HG03432 (cell line): ENCODE measurements at regions not wholly inside any gene's neighbourhood (a gene's known extent, or its start where the extent isn't known, plus 50 kb on each side); places are given as distances from the start of the nearest gene placed in this dataset.
"Not testable (repeated sequence)": the region's sequence is repeated elsewhere in the genome, so short reads cannot be mapped to it uniquely, and the experiment has no call there.

Experiments
- ATAC-seq: cut with Tn5 transposase; IDR thresholded peaks from one replicate; pipeline ENCODE4 v1.9.1; 2021; ENCODE audit warnings: mild to moderate bottlenecking, moderate library complexity; ENCODE audit not compliant: unreplicated experiment

DNA sequence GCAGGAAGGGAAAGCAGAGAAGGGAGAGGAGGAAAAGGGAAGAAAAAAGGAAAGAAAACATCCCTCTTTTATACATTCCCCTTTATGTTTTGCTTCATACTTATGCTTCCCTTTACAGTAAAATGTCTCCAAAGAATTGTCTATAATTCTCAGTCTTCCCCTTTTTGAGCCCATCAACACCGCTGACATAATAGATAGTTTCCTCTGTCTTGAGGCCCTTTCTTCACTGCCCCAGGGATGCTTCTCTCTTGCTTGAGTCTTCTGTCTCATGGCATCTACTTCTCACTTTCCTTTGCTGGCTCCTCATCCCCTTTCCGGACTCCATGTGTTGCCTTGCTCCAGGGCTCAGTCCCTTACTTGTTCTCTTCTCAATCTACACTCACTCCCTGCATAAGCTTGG is 99.7 kb upstream of the DAZL start:
- ATAC-seq: no peak

DNA sequence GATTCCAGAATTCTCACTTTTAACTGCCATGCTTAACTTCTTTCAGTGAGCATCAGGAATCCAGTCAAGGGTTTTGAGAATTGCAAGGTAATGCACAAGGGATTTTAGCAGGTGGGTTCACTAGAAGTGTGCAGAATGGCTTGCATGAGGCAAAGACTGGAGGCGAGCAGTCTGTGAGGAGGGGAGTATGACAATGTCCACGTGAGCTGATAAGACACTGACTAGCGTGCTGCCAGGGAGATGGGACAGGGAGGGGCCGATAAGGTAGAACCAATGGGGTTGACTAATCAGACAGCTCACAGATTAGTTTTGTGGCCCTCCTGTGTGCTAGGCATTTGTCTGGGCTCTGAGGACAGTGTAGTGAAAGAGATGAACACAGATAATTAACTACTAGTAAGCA is 102.0 kb upstream of the DAZL start:
- no peak for ATAC-seq

DNA sequence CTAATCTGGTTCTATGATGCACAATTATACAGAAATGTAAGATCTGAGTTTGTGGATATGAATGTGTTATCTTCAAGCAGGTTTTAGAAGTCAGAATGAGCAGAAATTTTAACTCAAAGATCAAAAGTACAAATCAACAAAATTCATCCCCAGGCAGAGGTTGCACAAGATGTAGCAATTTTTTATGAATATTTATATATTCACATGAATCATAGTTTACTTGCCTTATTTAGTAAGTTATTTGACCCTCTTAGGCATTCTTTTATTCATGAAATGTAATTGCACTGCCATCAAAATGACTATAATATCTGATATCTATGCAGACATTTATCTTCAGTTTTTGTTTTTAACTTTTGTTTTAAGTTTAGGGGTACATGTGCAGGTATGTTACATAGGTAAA is 103.1 kb upstream of the DAZL start:
- ATAC-seq: no peak

GRCh38 chr3:16711691-16712090 is 106.5 kb upstream of the DAZL start:
- ATAC-seq: not testable (repeated sequence)

GRCh38 chr3:16715281-16715680 is 110.1 kb upstream of the DAZL start:
- ATAC-seq: no peak

DNA sequence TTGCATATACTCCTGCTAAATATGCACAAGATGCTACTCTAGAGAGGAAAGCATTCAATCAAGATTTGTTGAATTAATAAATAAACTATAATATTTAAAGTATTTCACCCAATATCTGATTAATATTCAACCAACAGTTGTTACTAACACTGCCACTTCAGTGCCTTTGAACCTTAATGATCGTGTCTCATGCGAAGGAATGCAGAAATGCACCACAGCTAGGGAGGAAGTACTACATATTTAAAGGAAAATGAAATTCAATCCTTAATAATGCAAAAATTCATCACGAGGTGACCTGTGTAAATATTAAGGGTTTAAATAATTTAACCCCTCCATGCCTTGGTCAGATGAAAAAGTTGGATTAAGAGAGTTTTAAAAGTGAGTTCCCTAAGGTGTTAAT is 114.2 kb upstream of the DAZL start:
- no peak for ATAC-seq

GRCh38 chr3:16720367-16720940 is 115.2 kb upstream of the DAZL start:
- no peak for ATAC-seq

- ATAC-seq: peak; percentile 49
Measured at GRCh38 chr3:16721494-16721893, 116.3 kb upstream of the DAZL start.

DNA sequence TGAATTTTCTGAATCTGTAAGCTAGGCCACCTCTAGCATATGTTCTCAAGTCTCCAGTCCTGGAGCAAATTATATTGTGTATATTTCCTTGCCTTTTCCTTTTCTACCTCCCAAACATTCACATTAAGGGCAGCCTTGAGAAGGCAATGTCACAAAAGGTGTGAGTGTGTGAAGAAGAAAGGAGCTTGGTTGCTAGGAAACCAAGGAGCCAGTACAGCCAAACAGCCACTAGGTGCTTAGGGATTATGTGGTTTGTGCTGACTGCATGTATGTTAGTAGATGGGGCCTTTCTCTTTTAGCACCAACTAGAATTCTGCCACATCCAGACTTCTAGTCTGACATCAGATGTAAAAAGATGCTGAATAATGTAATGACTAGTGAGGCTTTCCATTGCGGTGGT is 118.8 kb upstream of the DAZL start:
- no peak for ATAC-seq

DNA sequence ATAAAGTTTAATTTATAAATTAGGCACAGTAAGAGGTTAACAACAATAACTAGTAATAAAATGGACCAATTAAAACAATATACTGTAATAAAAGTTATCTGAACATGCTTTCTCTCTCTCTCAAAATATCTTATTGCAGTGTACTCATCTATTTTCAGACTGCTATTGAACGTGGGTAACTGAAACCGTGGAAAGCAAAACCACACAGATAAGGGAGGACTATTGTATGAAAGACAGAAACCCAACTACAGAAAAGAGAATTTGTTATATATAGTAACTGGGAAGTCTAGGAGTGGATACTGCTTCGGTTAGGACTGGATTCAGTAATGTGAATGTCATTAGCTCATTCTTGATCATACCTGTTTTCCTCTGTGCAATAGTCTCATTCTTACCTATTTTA is 119.3 kb upstream of the DAZL start:
- ATAC-seq: no peak

- no peak for ATAC-seq
Measured at GRCh38 chr3:16725972-16726371, 120.7 kb upstream of the DAZL start.

DNA sequence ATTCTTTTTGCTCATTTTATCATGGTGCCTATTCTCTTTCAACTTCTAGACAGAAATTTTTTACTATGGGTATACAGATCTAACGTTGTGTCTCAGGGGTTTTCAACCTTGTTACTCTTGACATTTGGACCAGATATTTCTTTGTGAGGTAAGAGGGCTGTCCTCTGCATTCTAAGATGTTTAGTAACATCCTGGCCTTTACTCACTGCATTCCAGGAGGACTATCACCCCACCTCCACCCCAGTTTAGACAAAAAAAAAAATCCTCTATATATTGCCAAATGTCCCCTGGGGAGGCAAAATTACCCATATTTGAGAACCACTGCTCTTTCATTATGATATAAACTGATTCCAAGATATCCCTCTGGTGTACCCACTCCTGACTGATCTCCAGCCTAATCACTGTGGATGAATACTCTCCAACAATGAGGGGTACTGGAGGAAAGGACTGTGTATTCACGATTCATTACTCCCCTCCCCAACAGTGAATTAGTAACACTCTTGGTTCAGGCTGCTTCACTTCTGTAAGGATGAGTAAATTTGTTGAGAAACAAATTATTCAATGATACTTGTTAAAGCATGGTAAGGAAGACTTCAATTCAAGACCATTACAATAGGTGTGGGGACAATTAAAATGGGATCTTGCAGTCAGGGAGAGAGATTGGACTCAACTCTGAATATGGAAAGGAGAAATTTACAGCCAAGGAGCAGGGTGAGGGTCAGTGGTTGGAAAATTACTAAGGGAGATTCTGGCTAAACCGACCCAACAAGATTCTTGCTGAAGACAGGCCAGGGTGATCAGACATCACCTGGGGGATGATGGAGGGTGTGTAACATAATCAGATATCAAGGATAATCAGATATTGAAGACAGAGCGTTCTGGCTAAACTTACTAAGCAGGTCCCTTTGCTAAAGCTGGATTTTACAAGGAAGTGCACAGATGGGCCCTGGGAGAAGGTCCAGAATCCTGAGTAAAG is 123.8 kb upstream of the DAZL start:
- no peak for ATAC-seq

- no peak for ATAC-seq
Measured at GRCh38 chr3:16738451-16738850, 133.2 kb upstream of the DAZL start.

DNA sequence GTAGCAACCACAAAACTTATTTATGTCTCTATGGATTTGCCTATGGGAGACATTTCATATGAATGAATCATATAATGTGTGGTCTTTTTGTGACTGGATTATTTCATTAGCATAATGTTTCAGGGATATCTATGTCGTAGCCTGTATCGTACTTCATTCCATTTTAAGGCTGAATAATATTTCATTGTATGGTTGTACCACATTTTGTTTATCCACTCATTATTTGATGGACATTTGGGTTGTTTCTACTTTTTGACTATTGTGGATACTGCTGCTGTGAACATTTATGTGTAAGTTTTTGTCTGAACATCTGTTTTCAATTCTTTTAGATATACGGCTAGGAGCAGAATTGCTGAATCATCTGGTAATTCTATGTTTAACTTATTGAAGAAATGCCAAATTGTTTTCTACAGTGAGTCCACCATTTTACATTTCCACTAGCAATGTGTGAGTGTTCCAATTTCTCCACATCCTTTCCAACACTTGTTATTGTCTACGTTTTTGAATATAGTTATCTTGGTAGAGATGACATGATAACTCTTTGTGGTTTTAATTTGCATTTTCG is 134.4 kb upstream of the DAZL start:
- no peak for ATAC-seq

DNA sequence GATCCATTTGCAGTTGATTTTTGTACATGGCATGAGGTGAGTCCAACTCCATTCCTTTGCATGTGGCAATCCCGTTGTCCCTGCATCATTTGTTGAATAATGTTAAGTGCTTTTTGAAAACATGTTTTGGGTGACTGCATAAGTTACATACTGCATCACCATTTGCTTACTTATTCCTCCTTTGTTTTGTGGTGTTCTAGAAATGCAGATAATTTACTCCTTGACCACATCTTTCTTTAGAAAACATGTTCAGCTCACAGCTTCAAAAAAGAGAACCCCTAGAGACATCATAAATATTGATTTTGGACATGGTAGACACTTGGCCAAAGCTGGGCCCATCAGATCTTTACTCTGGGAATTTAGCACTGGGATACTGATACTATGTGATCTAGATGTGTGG is 135.3 kb upstream of the DAZL start:
- ATAC-seq: no peak

- peak; percentile 55 for ATAC-seq
Measured at GRCh38 chr3:16741103-16741758, 136.0 kb upstream of the DAZL start.

DNA sequence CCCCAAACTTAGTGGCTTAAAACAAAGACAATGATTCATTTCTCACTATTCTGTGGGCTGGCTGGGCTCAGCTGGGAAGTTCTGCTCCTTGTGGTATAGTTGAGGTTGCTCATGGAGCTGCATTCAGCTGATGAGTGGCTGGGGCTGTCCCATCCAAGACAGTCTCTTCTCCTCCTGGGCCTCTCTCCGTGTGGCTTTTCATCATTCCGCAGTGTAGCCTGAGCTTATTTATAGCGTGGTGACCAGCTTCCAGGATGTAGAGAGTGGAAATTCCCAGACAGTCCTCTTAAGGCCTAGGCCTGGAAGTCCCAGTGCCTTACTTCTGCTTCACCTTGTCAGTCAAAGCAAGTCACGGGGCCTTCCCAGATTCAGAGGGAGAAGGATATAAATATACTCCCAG is 136.7 kb upstream of the DAZL start:
- peak; percentile 83 for ATAC-seq

- no peak for ATAC-seq
Measured at GRCh38 chr3:16743276-16743675, 138.1 kb upstream of the DAZL start.

- no peak for ATAC-seq
Measured at GRCh38 chr3:16759227-16759903, 125.4 kb upstream of the PLCL2 start.

- ATAC-seq: no peak
Measured at GRCh38 chr3:16761571-16761970, 123.2 kb upstream of the PLCL2 start.

- no peak for ATAC-seq
Measured at GRCh38 chr3:16765661-16766060, 119.1 kb upstream of the PLCL2 start.
